Pancreas (tissue), 10 donors: ENCODE measurements at regions not wholly inside any gene's neighbourhood (a gene's known extent, or its start where the extent isn't known, plus 50 kb on each side); places are given as distances from the start of the nearest gene placed in this dataset.

ENCODE experiments used
- ATAC-seq, 4 donors: fragments of 200-7000 bp; cut with Tn5 transposase; one replicate each; pipeline versions ENCODE4 v1.8.0 to v1.9.1; 2020; ENCODE audit warnings: mild to moderate bottlenecking in 4 of 4, moderate library complexity in 4 of 4
- DNase-seq, 6 donors: peaks; one replicate each; pipeline ENCODE4 v3.0.0-alpha.2; 2020
- FAIRE-seq: peaks from 2 replicates; lab custom pipeline; 2012; peaks lifted over from hg19 to GRCh38; lab: Jason Lieb, UNC
- H3K27ac ChIP-seq, 4 donors: fragments of 200-600 bp; sonication (generic); 1 replicate in 3 of 4; 2 replicates in 1 of 4; pipeline versions ENCODE4 v1.5.0 to v1.8.0; 2020
- H3K27me3 ChIP-seq, 4 donors: fragments of 200-600 bp; one replicate each; pipeline ENCODE4 v1.8.0; 2021
- H3K36me3 ChIP-seq, 3 donors: fragments of 200-600 bp; sonication (generic) in 1 of 3; one replicate each; pipeline versions ENCODE4 v1.5.0 to v1.8.0; 2020 to 2021
- H3K4me1 ChIP-seq, 3 donors: fragments of 200-600 bp; one replicate each; pipeline ENCODE4 v1.8.0; 2021
- H3K4me3 ChIP-seq, 4 donors: fragments of 200-600 bp; sonication (generic) in 2 of 4; one replicate each; pipeline versions ENCODE4 v1.5.0 to v1.8.0; 2020 to 2021
- H3K9me3 ChIP-seq, 4 donors: fragments of 200-600 bp; one replicate each; pipeline ENCODE4 v1.8.0; 2021
- WGBS, 2 donors: extraction: QIAGEN DNeasy Blood & Tissue Kit; methylation state at CpG; one replicate each; pipeline ENCODE4 v1.1.7; 2013; 5-methylcytosine and 5-hydroxymethylcytosine counted together
- intact Hi-C, 3 donors: fragments of 100-400 bp; cut with DNase I; formaldehyde crosslinking; loops; one replicate each; pipeline versions ENCODE4 v1.11.1 to v1.14.2; 2022
- TF ChIP-seq, protein P1 (sequence below), 4 donors: fragments of 200-600 bp; sonication (generic) in 3 of 4; IDR thresholded peaks; one replicate each; pipeline versions ENCODE4 v1.5.0 to v1.8.0; 2021; ENCODE audit warnings: antibody characterized with exemption in 4 of 4
- donor health status: healthy with polysubstance abuse.
- donor health status: DM: no; HTN: no; CAD: no; lungs with moderate emphysema.
- donor health status: DM: no; HTN: no; CAD: no.
- donor health status: control.
- donor health status: control.
- donor health status: Bipolar disorder and iron deficiency.
- donor health status: DM: yes; HTN: yes; CAD: no.
- donor health status: DM: no; HTN: no; CAD: no.
- donor health status: DM: no; HTN: no; CAD: no.
- donor health status: DM: yes; HTN: yes; CAD: no.

DNA sequence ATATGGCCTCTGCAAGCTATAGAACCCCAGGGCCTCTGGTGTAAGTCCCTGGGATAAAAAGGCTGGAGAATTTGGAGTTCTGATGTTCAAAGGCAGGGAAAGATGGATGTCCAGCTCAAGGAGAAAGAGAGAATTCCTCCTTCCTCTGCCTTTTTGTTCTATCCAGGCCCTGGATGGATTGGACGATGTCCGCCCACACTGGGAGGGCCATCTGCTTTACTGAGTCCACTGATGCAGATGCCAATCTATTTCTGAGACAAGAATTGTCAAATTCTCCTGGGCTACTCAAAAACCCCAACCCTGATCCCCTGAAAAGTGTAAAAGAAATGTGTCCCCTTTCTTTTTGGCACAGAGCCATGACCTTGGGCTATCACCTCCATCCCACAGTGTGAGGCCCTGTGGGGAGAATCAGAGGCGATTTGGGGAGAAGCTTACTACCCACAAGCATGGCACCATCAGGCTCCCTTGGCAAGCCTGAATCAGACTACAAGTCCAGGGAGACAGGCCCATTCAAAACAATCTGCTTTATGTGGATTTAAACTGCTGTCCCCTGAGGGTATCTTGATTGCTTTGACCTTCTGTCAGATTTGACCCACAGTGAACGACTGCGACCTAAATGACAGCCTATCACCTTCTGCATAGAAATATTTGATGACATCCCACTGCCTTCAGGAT is 334.0 kb downstream of the NUAK1 start:
- Histone ChIP-seq H3K36me3 (no peaks in the 10 kb centered on the region), H3K27me3 (no peaks in the 10 kb centered on the region), H3K9me3 (no peaks in the 10 kb centered on the region), H3K27ac (no peak overlapping the region), H3K4me3 (no peak overlapping the region), H3K4me1 (no peaks in the 10 kb centered on the region)
- TF ChIP-seq, protein P1, sequence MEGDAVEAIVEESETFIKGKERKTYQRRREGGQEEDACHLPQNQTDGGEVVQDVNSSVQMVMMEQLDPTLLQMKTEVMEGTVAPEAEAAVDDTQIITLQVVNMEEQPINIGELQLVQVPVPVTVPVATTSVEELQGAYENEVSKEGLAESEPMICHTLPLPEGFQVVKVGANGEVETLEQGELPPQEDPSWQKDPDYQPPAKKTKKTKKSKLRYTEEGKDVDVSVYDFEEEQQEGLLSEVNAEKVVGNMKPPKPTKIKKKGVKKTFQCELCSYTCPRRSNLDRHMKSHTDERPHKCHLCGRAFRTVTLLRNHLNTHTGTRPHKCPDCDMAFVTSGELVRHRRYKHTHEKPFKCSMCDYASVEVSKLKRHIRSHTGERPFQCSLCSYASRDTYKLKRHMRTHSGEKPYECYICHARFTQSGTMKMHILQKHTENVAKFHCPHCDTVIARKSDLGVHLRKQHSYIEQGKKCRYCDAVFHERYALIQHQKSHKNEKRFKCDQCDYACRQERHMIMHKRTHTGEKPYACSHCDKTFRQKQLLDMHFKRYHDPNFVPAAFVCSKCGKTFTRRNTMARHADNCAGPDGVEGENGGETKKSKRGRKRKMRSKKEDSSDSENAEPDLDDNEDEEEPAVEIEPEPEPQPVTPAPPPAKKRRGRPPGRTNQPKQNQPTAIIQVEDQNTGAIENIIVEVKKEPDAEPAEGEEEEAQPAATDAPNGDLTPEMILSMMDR (IDR thresholded peaks at IDR 0.05): no peak
- FAIRE-seq: no peak
- intact Hi-C loops: no loop called here
- DNase-seq: no peak
- ATAC-seq: no peak
- WGBS, 2 donors: 62 to 67% methylated on average over 5 of the region's 5 CpGs

DNA sequence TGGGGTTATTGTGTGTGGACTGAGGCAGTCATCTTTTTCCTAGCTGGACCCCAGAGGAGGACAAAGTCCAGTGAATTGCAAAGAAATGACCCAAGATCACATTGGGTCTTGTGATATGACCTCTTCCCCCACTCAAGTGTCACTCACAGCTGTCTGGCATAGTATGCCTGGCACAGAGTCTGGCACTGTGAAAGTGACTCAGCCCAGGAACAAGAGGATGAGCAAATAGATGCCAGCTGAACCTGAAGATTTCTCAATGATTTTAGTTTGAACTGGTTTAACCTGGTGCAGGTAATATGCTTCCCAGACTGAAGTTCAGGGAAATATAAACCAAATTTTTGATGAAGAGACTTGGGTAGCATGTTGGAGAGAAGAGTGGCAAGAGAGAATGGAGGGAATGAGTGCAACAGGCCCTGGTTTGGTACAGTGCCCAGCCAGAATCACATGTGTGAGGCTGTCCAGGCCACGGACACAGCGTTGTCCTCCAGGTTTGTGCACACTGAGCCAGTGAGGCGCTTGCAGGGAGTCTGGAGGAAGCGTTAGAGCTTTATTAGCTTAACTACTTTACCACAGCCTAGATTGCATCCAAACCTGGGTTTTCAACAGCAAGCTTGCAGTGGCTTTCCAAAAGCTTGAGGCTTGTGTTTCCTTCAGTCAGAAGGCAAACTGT is 332.9 kb downstream of the NUAK1 start:
- FAIRE-seq (no peak), ATAC-seq (no peak)
- intact Hi-C loops: no loop called here

DNA sequence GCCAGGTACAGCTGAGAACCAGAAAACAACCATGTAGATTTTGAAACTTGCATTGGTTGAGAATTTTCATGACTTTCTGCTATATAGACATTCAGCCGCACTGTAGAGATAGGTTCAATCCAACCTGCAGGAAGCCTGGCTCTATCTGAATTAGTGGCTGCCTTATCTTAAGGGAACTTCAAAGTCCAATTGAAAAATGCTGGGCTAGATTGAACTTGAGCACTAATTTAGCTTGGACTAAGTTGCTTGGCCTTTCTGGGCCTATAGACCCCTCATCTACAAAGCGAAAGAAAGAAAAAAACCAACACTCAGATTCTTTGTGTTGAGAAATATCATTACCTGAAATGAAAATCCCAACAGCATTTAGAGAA is 332.4 kb downstream of the NUAK1 start:
- no peaks in the 10 kb centered on the region for H3K9me3 ChIP-seq
- intact Hi-C loops: no loop called here
- H3K27ac ChIP-seq: no peak overlapping the region
- no peak overlapping the region for H3K4me3 ChIP-seq
- no peak for FAIRE-seq
- DNase-seq: no peak
- TF ChIP-seq, protein P1 (IDR thresholded peaks at IDR 0.05): no peak
- 82 to 87% methylated on average over 2 of the region's 2 CpGs for WGBS, 2 donors
- H3K4me1 ChIP-seq: no peaks in the 10 kb centered on the region
- no peak for ATAC-seq
- H3K36me3 ChIP-seq: no peaks in the 10 kb centered on the region
- H3K27me3 ChIP-seq: no peaks in the 10 kb centered on the region

More for the DNA sequence above, 332.9 kb downstream of the NUAK1 start:
- Histone ChIP-seq H3K4me3 (no peak overlapping the region), H3K36me3 (no peaks in the 10 kb centered on the region), H3K9me3 (no peaks in the 10 kb centered on the region), H3K27me3 (no peaks in the 10 kb centered on the region), H3K4me1 (no peaks in the 10 kb centered on the region), H3K27ac (no peak overlapping the region)
- TF ChIP-seq, protein P1 (IDR thresholded peaks at IDR 0.05): no peak
- 78 to 79% methylated on average over 4 of the region's 4 CpGs for WGBS, 2 donors
- DNase-seq: no peak

DNA sequence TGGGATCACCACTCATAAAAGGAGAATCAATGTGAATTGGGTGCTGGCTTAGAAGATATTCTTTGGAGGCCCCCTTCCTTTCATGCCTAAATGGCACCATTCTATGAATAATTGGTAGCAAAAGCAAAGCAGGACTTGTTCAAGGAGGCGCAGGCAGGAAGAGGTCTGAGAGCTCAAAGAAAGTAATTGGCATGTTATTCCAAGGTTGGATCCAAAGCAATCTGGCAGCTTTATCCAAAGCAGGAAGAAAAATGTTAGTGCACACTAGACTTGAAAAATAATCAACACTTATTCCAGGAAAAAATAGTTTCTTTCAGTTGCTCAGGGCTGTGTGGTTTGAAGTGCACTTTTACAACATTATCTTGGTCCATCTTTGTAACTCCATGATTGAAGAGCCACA is 326.4 kb downstream of the NUAK1 start:
- WGBS, 2 donors: 78 to 82% methylated on average over 1 of the region's 1 CpG
- DNase-seq (no peak), FAIRE-seq (no peak), ATAC-seq (no peak)
- no peak overlapping the region for H3K4me3 ChIP-seq
- H3K36me3 ChIP-seq: no peaks in the 10 kb centered on the region
- H3K9me3 ChIP-seq: no peaks in the 10 kb centered on the region
- H3K4me1 ChIP-seq: no peaks in the 10 kb centered on the region
- no peak overlapping the region for H3K27ac ChIP-seq
- TF ChIP-seq, protein P1 (IDR thresholded peaks at IDR 0.05): no peak
- intact Hi-C loops: no loop called here
- H3K27me3 ChIP-seq: no peaks in the 10 kb centered on the region

DNA sequence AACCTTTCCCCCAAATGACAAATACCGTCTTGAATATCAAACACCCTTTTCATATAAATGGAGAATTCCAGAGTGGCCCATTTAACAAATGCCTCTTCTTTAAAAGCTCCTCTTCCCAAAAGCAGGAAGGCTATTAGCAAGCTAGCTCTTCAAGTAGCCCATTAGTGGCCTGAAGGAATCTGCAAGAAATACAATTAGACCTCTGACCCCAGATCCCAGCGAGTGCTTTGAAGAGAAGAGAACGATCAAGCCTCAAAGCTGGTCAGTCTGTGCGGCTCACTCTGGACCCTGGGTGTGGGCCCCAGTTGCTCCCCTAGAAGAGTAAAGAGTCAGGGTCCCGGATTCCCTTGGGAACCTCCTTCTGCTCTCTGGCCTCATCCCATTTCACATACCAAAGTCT is 325.6 kb downstream of the NUAK1 start:
- no peak overlapping the region for H3K4me3 ChIP-seq
- intact Hi-C loops: no loop called here
- DNase-seq: no peak
- 52 to 55% methylated on average over 5 of the region's 5 CpGs for WGBS, 2 donors
- ATAC-seq: no peak
- TF ChIP-seq, protein P1 (IDR thresholded peaks at IDR 0.05): no peak
- no peak for FAIRE-seq
- H3K9me3 ChIP-seq: no peaks in the 10 kb centered on the region
- no peaks in the 10 kb centered on the region for H3K4me1 ChIP-seq
- H3K27ac ChIP-seq: no peak overlapping the region
- no peaks in the 10 kb centered on the region for H3K27me3 ChIP-seq
- H3K36me3 ChIP-seq: no peaks in the 10 kb centered on the region
